A673 (cell line): ENCODE measurements at regions not wholly inside any gene's neighbourhood (a gene's known extent, or its start where the extent isn't known, plus 50 kb on each side); places are given as distances from the start of the nearest gene placed in this dataset.

Source experiments
- BruUV-seq: library from RNA; stranded (reverse); fragments of 400-500 nt; replicated peaks from 2 replicates; lab custom pipeline; 2021; lab: Mats Ljungman, UMichigan
- CTCF ChIA-PET: fragments of 300-600 bp; sonication (Branson Sonifier 250); formaldehyde crosslinking; loops from one replicate; lab custom pipeline; 2022; ENCODE audit warnings: antibody characterized with exemption; lab: Charles Lee
- POLR2A ChIA-PET: fragments of 300-600 bp; sonication (Branson Sonifier 250); formaldehyde crosslinking; loops from one replicate; lab custom pipeline; 2022; ENCODE audit warnings: antibody characterized with exemption; ENCODE audit not compliant: low non-redundant PET; lab: Charles Lee
- DNase-seq: peaks from one replicate; pipeline ENCODE4 v3.0.0-alpha.2; 2015; ENCODE audit warnings: low spot score
- H3K27ac ChIP-seq: fragments of 200-600 bp; sonication (generic); 2 replicates; pipeline ENCODE4 v1.5.1; 2016; ENCODE audit warnings: mixed run types, low read depth, mild to moderate bottlenecking, mixed read lengths, antibody characterized with exemption, low read length; ENCODE audit not compliant: poor library complexity, severe bottlenecking
- H3K27me3 ChIP-seq: fragments of 200-600 bp; sonication (generic); replicated peaks from 2 replicates; pipeline ENCODE4 v1.6.1; 2017; ENCODE audit warnings: mixed run types, low read depth, mild to moderate bottlenecking, mixed read lengths, antibody characterized with exemption, low read length; ENCODE audit not compliant: insufficient read depth, poor library complexity
- H3K36me3 ChIP-seq: fragments of 200-600 bp; sonication (generic); 2 replicates; pipeline ENCODE4 v1.6.1; 2016; ENCODE audit warnings: mixed run types, mild to moderate bottlenecking, mixed read lengths, antibody characterized with exemption, low read length; ENCODE audit not compliant: insufficient read depth, poor library complexity, severe bottlenecking
- H3K4me1 ChIP-seq: fragments of 200-600 bp; sonication (generic); 2 replicates; pipeline ENCODE4 v1.6.1; 2017; ENCODE audit warnings: mixed run types, mild to moderate bottlenecking, mixed read lengths, antibody characterized with exemption, low read length; ENCODE audit not compliant: insufficient read depth, poor library complexity, severe bottlenecking
- H3K4me3 ChIP-seq: fragments of 200-600 bp; sonication (generic); 2 replicates; pipeline ENCODE4 v1.5.1; 2016; ENCODE audit warnings: low read depth, mixed run types, mild to moderate bottlenecking, mixed read lengths, low read length; ENCODE audit not compliant: poor library complexity, severe bottlenecking
- H3K9me3 ChIP-seq: fragments of 200-600 bp; sonication (generic); 2 replicates; pipeline ENCODE4 v1.6.1; 2016; ENCODE audit warnings: mixed run types, low read depth, mild to moderate bottlenecking, mixed read lengths, antibody characterized with exemption, low read length; ENCODE audit not compliant: poor library complexity, severe bottlenecking
- EZH2 ChIP-seq: fragments of 200-600 bp; sonication (generic); IDR thresholded peaks from 2 replicates; pipeline ENCODE4 v1.6.1; 2017; ENCODE audit warnings: borderline replicate concordance, low read depth, mild to moderate bottlenecking, mixed read lengths, antibody characterized with exemption, low read length; ENCODE audit not compliant: poor library complexity, severe bottlenecking
- intact Hi-C: fragments of 100-400 bp; cut with micrococcal nuclease; formaldehyde crosslinking; loops from one replicate; pipeline ENCODE4 v1.10.0; 2022; ENCODE audit not compliant: unreplicated experiment
- TF ChIP-seq, protein P1 (sequence below): fragments of 300-800, 200-600 bp; sonication (generic); conservative IDR thresholded peaks from 2 replicates; pipeline ENCODE4 v1.5.1; 2017; ENCODE audit warnings: low read depth, mild to moderate bottlenecking, antibody characterized with exemption, low read length, moderate library complexity, mixed read lengths

DNA sequence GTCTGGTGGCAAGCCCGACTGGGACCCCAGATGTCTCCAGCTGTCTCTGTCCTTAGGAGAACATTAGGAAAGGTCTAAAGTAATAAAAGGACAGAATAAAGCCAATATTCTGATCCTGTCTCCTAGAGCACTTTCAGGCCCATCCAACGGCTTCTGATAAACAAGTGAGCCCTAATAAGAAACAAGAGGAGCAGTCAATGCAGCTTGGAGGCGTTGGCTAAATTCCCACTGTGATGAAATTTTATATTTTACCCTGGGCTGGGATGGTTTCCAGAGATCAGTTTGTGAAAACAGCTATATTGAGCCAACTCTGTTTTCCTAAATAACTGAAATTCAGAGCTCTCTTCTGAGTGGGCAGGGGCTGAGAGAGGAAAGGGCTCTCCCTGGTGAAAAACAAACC is 55.5 kb upstream of the SRRM4 start:
- CTCF ChIA-PET = no interaction called here
- POLR2A ChIA-PET = no interaction called here
- BruUV-seq = no TSS peak

More for the DNA sequence above, 55.5 kb upstream of the SRRM4 start:
- no peaks in the 10 kb centered on the region for H3K36me3 ChIP-seq
- TF ChIP-seq EZH2 = no peak
- TF ChIP-seq, protein P1, sequence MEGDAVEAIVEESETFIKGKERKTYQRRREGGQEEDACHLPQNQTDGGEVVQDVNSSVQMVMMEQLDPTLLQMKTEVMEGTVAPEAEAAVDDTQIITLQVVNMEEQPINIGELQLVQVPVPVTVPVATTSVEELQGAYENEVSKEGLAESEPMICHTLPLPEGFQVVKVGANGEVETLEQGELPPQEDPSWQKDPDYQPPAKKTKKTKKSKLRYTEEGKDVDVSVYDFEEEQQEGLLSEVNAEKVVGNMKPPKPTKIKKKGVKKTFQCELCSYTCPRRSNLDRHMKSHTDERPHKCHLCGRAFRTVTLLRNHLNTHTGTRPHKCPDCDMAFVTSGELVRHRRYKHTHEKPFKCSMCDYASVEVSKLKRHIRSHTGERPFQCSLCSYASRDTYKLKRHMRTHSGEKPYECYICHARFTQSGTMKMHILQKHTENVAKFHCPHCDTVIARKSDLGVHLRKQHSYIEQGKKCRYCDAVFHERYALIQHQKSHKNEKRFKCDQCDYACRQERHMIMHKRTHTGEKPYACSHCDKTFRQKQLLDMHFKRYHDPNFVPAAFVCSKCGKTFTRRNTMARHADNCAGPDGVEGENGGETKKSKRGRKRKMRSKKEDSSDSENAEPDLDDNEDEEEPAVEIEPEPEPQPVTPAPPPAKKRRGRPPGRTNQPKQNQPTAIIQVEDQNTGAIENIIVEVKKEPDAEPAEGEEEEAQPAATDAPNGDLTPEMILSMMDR = no peak
- H3K27ac ChIP-seq = no peak overlapping the region
- intact Hi-C loops = no loop called here
- no peaks in the 10 kb centered on the region for H3K27me3 ChIP-seq
- H3K4me1 ChIP-seq = no peaks in the 10 kb centered on the region
- DNase-seq = no peak
- no peak overlapping the region for H3K4me3 ChIP-seq
- no peaks in the 10 kb centered on the region for H3K9me3 ChIP-seq
